ENCODE measurements at regions not wholly inside any gene's neighbourhood (a gene's known extent, or its start where the extent isn't known, plus 50 kb on each side); places are given as distances from the start of the nearest gene placed in this dataset.

DNA sequence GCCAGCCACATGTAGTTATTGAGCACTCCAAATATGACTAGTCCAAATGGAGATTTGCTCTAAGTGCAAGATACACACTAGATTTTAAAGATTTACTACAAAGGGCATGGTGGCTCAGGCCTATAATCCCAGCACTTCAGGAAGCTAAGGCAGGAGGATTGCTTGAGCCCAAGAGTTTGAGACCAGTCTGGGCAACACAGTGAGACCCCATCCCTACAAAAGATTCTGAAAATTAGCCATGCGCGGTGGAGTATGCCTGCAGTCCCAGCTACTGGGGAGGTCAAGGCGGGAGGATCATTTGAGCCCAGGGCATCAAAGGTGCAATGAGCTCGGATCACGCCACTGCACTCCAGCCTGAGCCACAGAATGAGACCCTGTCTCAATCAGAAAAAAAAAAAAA is 93.5 kb upstream of the HNRNPA3 start:
- POLR2A ChIA-PET: no interaction called here
- ATAC-seq (no peak), DNase-seq (ENCODE audit: low read depth, low spot score) (no peak)
- intact Hi-C loops (cut with micrococcal nuclease; ENCODE audit: unreplicated experiment) (no loop called here), in situ Hi-C loops (cut with HindIII; ENCODE audit: low pct_unique_long_range_greater_than_20kb, low sequenced_read_pairs) (no loop called here)
- H3K4me3 ChIP-seq (ENCODE audit: low read depth in 2 of 2, low read length in 2 of 2): no peak overlapping the region
- H3K27ac ChIP-seq (ENCODE audit: low read length): no peak overlapping the region
- BruUV-seq (replicated peaks): no TSS peak
- H3K27me3 ChIP-seq (ENCODE audit: control insufficient read depth, insufficient read depth, low read length): no peaks in the 10 kb centered on the region
- TF ChIP-seq SIN3A (IDR thresholded peaks at IDR 0.05; ENCODE audit: borderline replicate concordance, insufficient read depth, low read depth, low read length): no peak
- TF ChIP-seq POLR2AphosphoS5 (IDR thresholded peaks at IDR 0.05; ENCODE audit: low read depth, low read length): no peak
- TF ChIP-seq CTCF (IDR thresholded peaks at IDR 0.05): no peak
- no peak for TF ChIP-seq REST (IDR thresholded peaks at IDR 0.05; ENCODE audit: insufficient read depth in 1 of 2, low read depth in 2 of 2, low read length in 1 of 2)
- no peak for TF ChIP-seq TCF7L2 (IDR thresholded peaks at IDR 0.05; ENCODE audit: low read depth, low read length)
- H3K4me1 ChIP-seq (ENCODE audit: control insufficient read depth, insufficient read depth, low read length): no peaks in the 10 kb centered on the region
- no peaks in the 10 kb centered on the region for H3K9me3 ChIP-seq (ENCODE audit: control insufficient read depth, insufficient read depth, low read depth, low read length)
- H3K36me3 ChIP-seq (ENCODE audit: control insufficient read depth, insufficient read depth, low read length): no peaks in the 10 kb centered on the region
- CTCF ChIA-PET: interaction anchor here (0.6 kb wide), 1 partner anchor 28 kb away, joined by 5 read pairs; no protein-coding TSS in a partner anchor

- in situ Hi-C loops (cut with HindIII; ENCODE audit: low pct_unique_long_range_greater_than_20kb, low sequenced_read_pairs): no loop called here
- H3K9me3 ChIP-seq (ENCODE audit: control insufficient read depth, insufficient read depth, low read depth, low read length): no peaks in the 10 kb centered on the region
- no peak overlapping the region for H3K27ac ChIP-seq (ENCODE audit: low read length)
- H3K36me3 ChIP-seq (ENCODE audit: control insufficient read depth, insufficient read depth, low read length): no peaks in the 10 kb centered on the region
- intact Hi-C loops (cut with micrococcal nuclease; ENCODE audit: unreplicated experiment): no loop called here
- no peak overlapping the region for H3K4me3 ChIP-seq (ENCODE audit: low read depth in 2 of 2, low read length in 2 of 2)
- no peaks in the 10 kb centered on the region for H3K27me3 ChIP-seq (ENCODE audit: control insufficient read depth, insufficient read depth, low read length)
- no TSS peak for BruUV-seq (replicated peaks)
- TF ChIP-seq SIN3A (IDR thresholded peaks at IDR 0.05; ENCODE audit: borderline replicate concordance, insufficient read depth, low read depth, low read length) (no peak), POLR2AphosphoS5 (IDR thresholded peaks at IDR 0.05; ENCODE audit: low read depth, low read length) (no peak), CTCF (IDR thresholded peaks at IDR 0.05) (peak; percentile 13; the same call in 1 of the 2 replicates)
- H3K4me1 ChIP-seq (ENCODE audit: control insufficient read depth, insufficient read depth, low read length): no peaks in the 10 kb centered on the region
- ATAC-seq: no peak
- ChIA-PET CTCF (no interaction called here), POLR2A (no interaction called here)
- no peak for DNase-seq (ENCODE audit: low read depth, low spot score)
Observed at GRCh38 chr2:177123048-177123447, 89.5 kb upstream of the HNRNPA3 start.
